Type B pancreatic cell (in vitro differentiated cells): ENCODE measurements at regions not wholly inside any gene's neighbourhood (a gene's known extent, or its start where the extent isn't known, plus 50 kb on each side); places are given as distances from the start of the nearest gene placed in this dataset.

Experiments
- DNase-seq: peaks from one replicate; pipeline ENCODE4 v3.0.0; 2021; ENCODE audit warnings: mixed read lengths; ENCODE audit not compliant: unreplicated experiment; ENCODE audit errors: extremely low spot score
- H3K27ac Mint-ChIP-seq: 2 replicates; pipeline ENCODE4 v1.8.0; 2021; ENCODE audit warnings: mild to moderate bottlenecking, mixed read lengths
- H3K27me3 Mint-ChIP-seq: 2 replicates; pipeline ENCODE4 v1.8.0; 2021; ENCODE audit warnings: mixed read lengths
- H3K36me3 Mint-ChIP-seq: 2 replicates; pipeline ENCODE4 v1.8.0; 2021; ENCODE audit warnings: mixed read lengths
- H3K4me1 Mint-ChIP-seq: one replicate; pipeline ENCODE4 v1.8.0; 2021; ENCODE audit warnings: mixed read lengths; ENCODE audit not compliant: unreplicated experiment
- H3K4me3 Mint-ChIP-seq: 2 replicates; pipeline ENCODE4 v1.8.0; 2021; ENCODE audit warnings: mild to moderate bottlenecking, mixed read lengths
- H3K9me3 Mint-ChIP-seq: 2 replicates; pipeline ENCODE4 v1.8.0; 2021; ENCODE audit warnings: mixed read lengths
- TF ChIP-seq, protein P1 (sequence below): fragments of 200-600 bp; sonication (generic); conservative IDR thresholded peaks from 2 replicates; pipeline ENCODE4 v1.5.0; 2021; ENCODE audit warnings: antibody characterized with exemption, mild to moderate bottlenecking

DNA sequence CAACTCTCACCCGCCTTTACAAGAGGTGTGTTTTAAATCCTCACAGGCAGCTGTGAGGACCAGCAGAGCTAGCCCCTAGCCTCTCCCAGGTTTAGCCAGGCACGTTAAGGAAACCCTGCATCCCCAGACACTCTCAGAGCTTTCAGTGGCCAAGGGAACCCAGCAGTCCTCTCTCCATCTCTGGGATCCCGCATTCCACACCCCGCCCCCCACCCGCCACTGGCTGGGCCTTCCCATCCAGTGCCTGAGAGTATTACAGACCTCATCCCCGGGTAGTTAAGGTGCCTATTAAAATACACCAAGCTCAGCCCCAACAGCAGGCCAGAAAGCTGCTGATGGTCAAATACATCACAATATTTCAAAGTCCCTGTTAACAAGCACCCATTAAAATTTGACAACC lies 256.2 kb downstream of the BCOR start:
- H3K4me3 Mint-ChIP-seq, result no peak overlapping the region
- TF ChIP-seq, protein P1, sequence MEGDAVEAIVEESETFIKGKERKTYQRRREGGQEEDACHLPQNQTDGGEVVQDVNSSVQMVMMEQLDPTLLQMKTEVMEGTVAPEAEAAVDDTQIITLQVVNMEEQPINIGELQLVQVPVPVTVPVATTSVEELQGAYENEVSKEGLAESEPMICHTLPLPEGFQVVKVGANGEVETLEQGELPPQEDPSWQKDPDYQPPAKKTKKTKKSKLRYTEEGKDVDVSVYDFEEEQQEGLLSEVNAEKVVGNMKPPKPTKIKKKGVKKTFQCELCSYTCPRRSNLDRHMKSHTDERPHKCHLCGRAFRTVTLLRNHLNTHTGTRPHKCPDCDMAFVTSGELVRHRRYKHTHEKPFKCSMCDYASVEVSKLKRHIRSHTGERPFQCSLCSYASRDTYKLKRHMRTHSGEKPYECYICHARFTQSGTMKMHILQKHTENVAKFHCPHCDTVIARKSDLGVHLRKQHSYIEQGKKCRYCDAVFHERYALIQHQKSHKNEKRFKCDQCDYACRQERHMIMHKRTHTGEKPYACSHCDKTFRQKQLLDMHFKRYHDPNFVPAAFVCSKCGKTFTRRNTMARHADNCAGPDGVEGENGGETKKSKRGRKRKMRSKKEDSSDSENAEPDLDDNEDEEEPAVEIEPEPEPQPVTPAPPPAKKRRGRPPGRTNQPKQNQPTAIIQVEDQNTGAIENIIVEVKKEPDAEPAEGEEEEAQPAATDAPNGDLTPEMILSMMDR, result no peak
- DNase-seq, result no peak

DNA sequence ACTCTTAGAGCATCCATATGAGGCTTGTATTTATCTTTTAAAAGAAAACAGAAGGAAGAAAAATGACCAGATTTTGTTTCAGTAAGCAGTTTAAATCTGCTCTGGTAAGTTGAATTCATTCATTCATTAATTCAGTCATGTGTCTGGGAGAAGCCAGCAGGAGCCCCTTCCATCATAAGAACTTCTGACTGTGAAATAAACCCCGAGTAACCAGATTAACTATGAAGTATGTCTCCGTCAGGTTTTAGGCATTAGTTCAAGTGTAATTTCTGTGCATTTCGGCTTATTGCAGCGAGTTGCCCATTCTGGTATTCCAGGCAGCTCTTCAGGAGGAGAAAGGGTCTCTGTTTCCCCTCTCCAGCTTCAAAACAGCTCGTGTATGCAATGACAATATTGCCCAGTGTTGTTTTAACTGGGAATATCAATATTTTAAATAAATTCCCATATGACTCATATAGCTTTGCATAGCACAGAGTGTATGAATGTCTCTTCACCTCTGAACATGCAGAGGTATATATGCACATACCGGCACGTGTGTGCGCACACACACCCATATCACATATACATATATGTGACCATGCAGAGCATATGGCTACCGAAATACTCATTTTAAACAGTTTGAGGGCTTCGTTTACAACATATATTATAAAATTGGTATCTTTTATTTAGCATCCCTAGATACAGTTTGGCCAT lies 255.3 kb downstream of the BCOR start:
- no peak for DNase-seq
- Mint-ChIP-seq H3K27ac (no peak overlapping the region), H3K4me1 (peaks cover 7% of the 10 kb centered on the region), H3K36me3 (no peaks in the 10 kb centered on the region), H3K27me3 (no peaks in the 10 kb centered on the region), H3K9me3 (no peaks in the 10 kb centered on the region), H3K4me3 (no peak overlapping the region)
- TF ChIP-seq, protein P1, result no peak

More for the DNA sequence above, 256.2 kb downstream of the BCOR start:
- Mint-ChIP-seq H3K4me1 (peaks cover 5% of the 10 kb centered on the region), H3K9me3 (no peaks in the 10 kb centered on the region), H3K27me3 (no peaks in the 10 kb centered on the region), H3K27ac (no peak overlapping the region), H3K36me3 (no peaks in the 10 kb centered on the region)

DNA sequence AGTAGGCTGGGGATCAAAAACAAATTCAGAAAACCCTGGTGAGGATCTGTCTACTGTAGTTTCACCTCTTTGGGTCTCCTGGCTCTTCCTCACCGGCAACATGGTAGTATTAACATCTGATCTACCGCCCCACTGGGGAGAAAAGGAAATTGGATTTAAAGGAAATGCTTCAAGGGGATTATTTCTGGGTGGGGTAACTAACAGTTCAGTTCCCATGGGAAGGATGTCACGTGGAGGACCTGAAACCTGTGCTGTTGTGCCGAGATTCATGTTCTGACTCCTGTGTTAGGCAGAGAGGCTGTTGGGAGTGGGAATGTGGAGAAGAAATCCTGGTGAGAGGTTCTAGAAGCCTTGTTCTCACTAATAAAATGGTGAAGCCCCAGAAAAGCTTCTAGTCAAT lies 254.4 kb downstream of the BCOR start:
- peaks cover 12% of the 10 kb centered on the region for H3K4me1 Mint-ChIP-seq
- H3K36me3 Mint-ChIP-seq, result no peaks in the 10 kb centered on the region
- H3K27ac Mint-ChIP-seq, result no peak overlapping the region
- no peak for DNase-seq
- H3K4me3 Mint-ChIP-seq, result no peak overlapping the region
- TF ChIP-seq, protein P1, result no peak
- no peaks in the 10 kb centered on the region for H3K27me3 Mint-ChIP-seq
- H3K9me3 Mint-ChIP-seq, result no peaks in the 10 kb centered on the region

DNA sequence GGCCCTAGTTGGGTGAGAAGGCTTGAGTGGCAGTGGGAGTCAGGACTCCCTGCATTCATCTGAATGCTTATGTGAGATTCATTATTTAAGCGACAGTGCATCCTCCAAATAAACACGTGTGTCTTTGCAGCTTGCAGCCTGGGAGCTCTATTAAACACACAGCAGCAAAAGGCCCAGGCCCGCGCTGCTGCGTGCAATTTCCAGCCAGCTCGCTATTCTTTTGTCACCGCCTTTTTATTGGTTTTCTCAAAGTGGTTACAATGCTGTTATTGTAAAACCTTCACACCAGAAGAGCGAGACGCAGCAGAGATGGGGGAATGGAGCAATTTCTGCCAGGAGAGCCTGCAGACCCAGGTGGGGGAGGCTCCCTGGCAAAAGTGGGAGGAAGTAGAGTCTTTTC lies 252.5 kb downstream of the BCOR start:
- peaks cover 18% of the 10 kb centered on the region for H3K4me1 Mint-ChIP-seq
- H3K36me3 Mint-ChIP-seq, result peaks cover 4% of the 10 kb centered on the region
- H3K4me3 Mint-ChIP-seq, result no peak overlapping the region
- no peaks in the 10 kb centered on the region for H3K9me3 Mint-ChIP-seq
- H3K27ac Mint-ChIP-seq, result no peak overlapping the region
- H3K27me3 Mint-ChIP-seq, result no peaks in the 10 kb centered on the region
- TF ChIP-seq, protein P1, result no peak
- no peak for DNase-seq

DNA sequence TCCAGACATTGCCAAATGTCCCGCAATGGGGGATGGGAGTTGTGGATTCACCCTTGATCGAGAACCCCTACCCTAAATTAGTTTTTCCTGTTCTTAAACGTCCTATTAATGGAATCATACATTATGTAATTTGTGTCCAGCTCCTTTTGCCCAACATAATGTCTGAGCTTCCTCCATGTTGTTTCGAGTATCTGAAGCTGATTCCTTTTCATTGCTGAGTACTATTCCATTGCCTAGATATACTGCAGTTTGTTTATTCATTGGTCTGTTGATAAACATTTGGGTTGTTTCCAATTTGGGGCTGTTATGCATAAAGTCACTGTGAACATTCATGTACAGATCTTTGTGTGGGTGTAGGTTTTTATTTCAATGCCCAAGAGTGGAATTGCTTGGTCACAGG lies 251.3 kb downstream of the BCOR start:
- no peak for DNase-seq
- TF ChIP-seq, protein P1, result no peak
- Mint-ChIP-seq H3K36me3 (peaks cover 4% of the 10 kb centered on the region), H3K9me3 (no peaks in the 10 kb centered on the region), H3K4me1 (peaks cover 26% of the 10 kb centered on the region), H3K27ac (no peak overlapping the region), H3K27me3 (no peaks in the 10 kb centered on the region), H3K4me3 (no peak overlapping the region)
